HepG2 (cell line): ENCODE measurements at regions not wholly inside any gene's neighbourhood (a gene's known extent, or its start where the extent isn't known, plus 50 kb on each side); places are given as distances from the start of the nearest gene placed in this dataset.

Experiments
- ATF7-NPFF ChIP-seq: sonication (generic); formaldehyde crosslinking; IDR thresholded peaks from 2 replicates; pipeline ENCODE4 v1.8.1; 2023; ENCODE audit warnings: mild to moderate bottlenecking, low read depth, missing genetic modification reagents, moderate library complexity
- HIC2 ChIP-seq: sonication (generic); formaldehyde crosslinking; IDR thresholded peaks from 2 replicates; pipeline ENCODE4 v1.9.0; 2022; ENCODE audit warnings: low read depth, missing genetic modification reagents
- SOX6 ChIP-seq, 2 experiments: fragments of 450-650 bp in 1 of 2; sonication (generic) in 1 of 2; formaldehyde crosslinking in 1 of 2; IDR thresholded peaks; 2 replicates each; pipeline versions ENCODE4 v1.4.0 to v1.6.1; 2017 to 2020; ENCODE audit warnings: antibody characterized with exemption in 1 of 2, mild to moderate bottlenecking in 1 of 2, missing genetic modification reagents in 1 of 2
- ZFX ChIP-seq: sonication (generic); formaldehyde crosslinking; IDR thresholded peaks from 2 replicates; pipeline ENCODE4 v1.4.0; 2020; ENCODE audit warnings: mild to moderate bottlenecking, low read depth, missing genetic modification reagents, moderate library complexity
- TF ChIP-seq, protein P1 (sequence below): sonication (generic); formaldehyde crosslinking; IDR thresholded peaks from 2 replicates; pipeline ENCODE4 v1.4.0; 2020; ENCODE audit warnings: missing genetic modification reagents

GRCh38 chr6:6866656-6867403 lies 240.9 kb upstream of the RREB1 start:
- TF ChIP-seq HIC2 (CRISPR knock-in tag) (no peak), ATF7-NPFF (CRISPR knock-in tag) (no peak), ZFX (CRISPR knock-in tag) (no peak), SOX6 (IDR thresholded peaks at IDR 0.05) (no peak), SOX6 (CRISPR knock-in tag; IDR thresholded peaks at IDR 0.05) (no peak)
- TF ChIP-seq, protein P1, sequence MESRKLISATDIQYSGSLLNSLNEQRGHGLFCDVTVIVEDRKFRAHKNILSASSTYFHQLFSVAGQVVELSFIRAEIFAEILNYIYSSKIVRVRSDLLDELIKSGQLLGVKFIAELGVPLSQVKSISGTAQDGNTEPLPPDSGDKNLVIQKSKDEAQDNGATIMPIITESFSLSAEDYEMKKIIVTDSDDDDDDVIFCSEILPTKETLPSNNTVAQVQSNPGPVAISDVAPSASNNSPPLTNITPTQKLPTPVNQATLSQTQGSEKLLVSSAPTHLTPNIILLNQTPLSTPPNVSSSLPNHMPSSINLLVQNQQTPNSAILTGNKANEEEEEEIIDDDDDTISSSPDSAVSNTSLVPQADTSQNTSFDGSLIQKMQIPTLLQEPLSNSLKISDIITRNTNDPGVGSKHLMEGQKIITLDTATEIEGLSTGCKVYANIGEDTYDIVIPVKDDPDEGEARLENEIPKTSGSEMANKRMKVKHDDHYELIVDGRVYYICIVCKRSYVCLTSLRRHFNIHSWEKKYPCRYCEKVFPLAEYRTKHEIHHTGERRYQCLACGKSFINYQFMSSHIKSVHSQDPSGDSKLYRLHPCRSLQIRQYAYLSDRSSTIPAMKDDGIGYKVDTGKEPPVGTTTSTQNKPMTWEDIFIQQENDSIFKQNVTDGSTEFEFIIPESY (CRISPR knock-in tag), result no peak
